Endodermal cell (in vitro differentiated cells): ENCODE measurements at regions not wholly inside any gene's neighbourhood (a gene's known extent, or its start where the extent isn't known, plus 50 kb on each side); places are given as distances from the start of the nearest gene placed in this dataset.

Experiments used
- DNase-seq: peaks from one replicate; pipeline ENCODE4 v3.0.0-alpha.2; 2017
- H3K27ac ChIP-seq: 2 replicates; pipeline ENCODE4 v1.5.1; 2013; ENCODE audit warnings: mild to moderate bottlenecking, low read depth, low read length, moderate library complexity
- H3K27me3 ChIP-seq: 2 replicates; pipeline ENCODE4 v1.6.1; 2013; ENCODE audit warnings: mild to moderate bottlenecking, low read length, moderate library complexity; ENCODE audit not compliant: insufficient read depth, control insufficient read depth, poor library complexity, severe bottlenecking
- H3K36me3 ChIP-seq: 2 replicates; pipeline ENCODE4 v1.7.0; 2013; ENCODE audit warnings: mild to moderate bottlenecking, low read length, moderate library complexity; ENCODE audit not compliant: control insufficient read depth, insufficient read depth
- H3K4me1 ChIP-seq: one replicate; pipeline ENCODE4 v1.7.0; 2013; ENCODE audit warnings: low read length; ENCODE audit not compliant: control insufficient read depth, insufficient read depth
- H3K4me3 ChIP-seq: 2 replicates; pipeline ENCODE4 v1.5.1; 2013; ENCODE audit warnings: mild to moderate bottlenecking, low read length, moderate library complexity
- H3K9ac ChIP-seq: 2 replicates; pipeline ENCODE4 v1.6.1; 2013; ENCODE audit warnings: mild to moderate bottlenecking, low read length, moderate library complexity; ENCODE audit not compliant: poor library complexity, severe bottlenecking; ENCODE audit errors: extremely low read depth
- H3K9me3 ChIP-seq: 2 replicates; pipeline ENCODE4 v1.6.1; 2013; ENCODE audit warnings: mild to moderate bottlenecking, low read length, moderate library complexity; ENCODE audit not compliant: control insufficient read depth
- H3K27ac Mint-ChIP-seq: 2 replicates; pipeline ENCODE4 v1.8.0; 2020; ENCODE audit warnings: mixed read lengths
- H3K27me3 Mint-ChIP-seq: 2 replicates; pipeline ENCODE4 v1.8.0; 2021; ENCODE audit warnings: mild to moderate bottlenecking, mixed read lengths; ENCODE audit not compliant: insufficient read depth
- H3K36me3 Mint-ChIP-seq: 2 replicates; pipeline ENCODE4 v1.8.0; 2020; ENCODE audit warnings: low read depth, mixed read lengths
- H3K4me1 Mint-ChIP-seq: 2 replicates; pipeline ENCODE4 v1.8.0; 2020; ENCODE audit warnings: mixed read lengths
- H3K4me3 Mint-ChIP-seq: 2 replicates; pipeline ENCODE4 v1.8.0; 2020; ENCODE audit warnings: mild to moderate bottlenecking, moderate library complexity, mixed read lengths
- H3K9me3 Mint-ChIP-seq: 2 replicates; pipeline ENCODE4 v1.8.0; 2020; ENCODE audit warnings: mild to moderate bottlenecking, mixed read lengths
- WGBS, 2 experiments: methylation state at CpG; one replicate each; pipeline versions ENCODE4 v1.1.5 to v1.1.7; 2013; ENCODE audit warnings: missing lambda C conversion rate in 2 of 2, mixed read lengths in 1 of 2; ENCODE audit not compliant: insufficient coverage in 1 of 2, insufficient read length in 1 of 2; 5-methylcytosine and 5-hydroxymethylcytosine counted together
- TF ChIP-seq, protein P1 (sequence below): fragments of 200-600 bp; sonication (generic); conservative IDR thresholded peaks from 2 replicates; pipeline ENCODE4 v1.5.0; 2021; ENCODE audit warnings: antibody characterized with exemption, mild to moderate bottlenecking

DNA sequence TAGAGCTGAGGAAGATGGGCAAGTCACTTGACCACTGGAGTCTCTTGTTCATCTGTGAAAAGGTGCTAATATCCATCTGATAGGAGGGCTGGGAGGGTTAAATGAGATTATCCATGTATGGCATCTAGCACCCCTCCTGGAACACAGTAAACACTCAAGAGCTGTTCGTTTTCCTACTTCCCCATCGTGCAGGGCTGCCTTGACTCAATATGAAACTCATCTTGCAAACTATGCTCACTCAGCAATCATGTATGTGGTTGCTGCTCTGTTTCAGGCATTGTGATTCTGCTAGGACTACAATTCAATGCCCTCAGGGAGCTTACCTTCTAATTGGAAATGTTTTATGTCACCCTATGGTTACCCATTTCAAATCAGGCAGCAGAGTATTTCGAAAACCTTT, 395.6 kb downstream of the BCAT1 start:
- 90 to 95% methylated on average over 2 to 3 of the region's 3 CpGs for WGBS, 2 experiments
- Mint-ChIP-seq H3K36me3 (no peaks in the 10 kb centered on the region), H3K4me1 (peaks cover 33% of the 10 kb centered on the region), H3K27me3 (no peaks in the 10 kb centered on the region), H3K4me3 (no peak overlapping the region), H3K27ac (no peak overlapping the region), H3K9me3 (no peaks in the 10 kb centered on the region)
- H3K9me3 ChIP-seq, result peaks cover 5% of the 10 kb centered on the region
- DNase-seq, result no peak
- H3K4me3 ChIP-seq, result no peak overlapping the region
- H3K4me1 ChIP-seq, result no peaks in the 10 kb centered on the region
- no peaks in the 10 kb centered on the region for H3K27me3 ChIP-seq
- H3K9ac ChIP-seq, result no peak overlapping the region
- no peaks in the 10 kb centered on the region for H3K36me3 ChIP-seq
- TF ChIP-seq, protein P1, sequence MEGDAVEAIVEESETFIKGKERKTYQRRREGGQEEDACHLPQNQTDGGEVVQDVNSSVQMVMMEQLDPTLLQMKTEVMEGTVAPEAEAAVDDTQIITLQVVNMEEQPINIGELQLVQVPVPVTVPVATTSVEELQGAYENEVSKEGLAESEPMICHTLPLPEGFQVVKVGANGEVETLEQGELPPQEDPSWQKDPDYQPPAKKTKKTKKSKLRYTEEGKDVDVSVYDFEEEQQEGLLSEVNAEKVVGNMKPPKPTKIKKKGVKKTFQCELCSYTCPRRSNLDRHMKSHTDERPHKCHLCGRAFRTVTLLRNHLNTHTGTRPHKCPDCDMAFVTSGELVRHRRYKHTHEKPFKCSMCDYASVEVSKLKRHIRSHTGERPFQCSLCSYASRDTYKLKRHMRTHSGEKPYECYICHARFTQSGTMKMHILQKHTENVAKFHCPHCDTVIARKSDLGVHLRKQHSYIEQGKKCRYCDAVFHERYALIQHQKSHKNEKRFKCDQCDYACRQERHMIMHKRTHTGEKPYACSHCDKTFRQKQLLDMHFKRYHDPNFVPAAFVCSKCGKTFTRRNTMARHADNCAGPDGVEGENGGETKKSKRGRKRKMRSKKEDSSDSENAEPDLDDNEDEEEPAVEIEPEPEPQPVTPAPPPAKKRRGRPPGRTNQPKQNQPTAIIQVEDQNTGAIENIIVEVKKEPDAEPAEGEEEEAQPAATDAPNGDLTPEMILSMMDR, result no peak
- H3K27ac ChIP-seq, result no peak overlapping the region

- Mint-ChIP-seq H3K36me3 (no peaks in the 10 kb centered on the region), H3K4me1 (peaks cover 28% of the 10 kb centered on the region), H3K27ac (no peak overlapping the region), H3K27me3 (no peaks in the 10 kb centered on the region), H3K4me3 (no peak overlapping the region), H3K9me3 (no peaks in the 10 kb centered on the region)
- Histone ChIP-seq H3K27me3 (no peaks in the 10 kb centered on the region), H3K4me3 (no peak overlapping the region), H3K4me1 (no peaks in the 10 kb centered on the region), H3K36me3 (no peaks in the 10 kb centered on the region), H3K27ac (no peak overlapping the region), H3K9me3 (no peaks in the 10 kb centered on the region), H3K9ac (no peak overlapping the region)
- TF ChIP-seq, protein P1, result no peak
- DNase-seq, result no peak
- 87 to 90% methylated on average over 8 to 10 of the region's 10 CpGs for WGBS, 2 experiments
These were observed 397.6 kb downstream of the BCAT1 start for GRCh38 chr12:24551163-24551786.

GRCh38 chr12:24550609-24551008, 398.3 kb downstream of the BCAT1 start:
- Histone ChIP-seq H3K27ac (no peak overlapping the region), H3K9ac (no peak overlapping the region), H3K9me3 (no peaks in the 10 kb centered on the region), H3K27me3 (no peaks in the 10 kb centered on the region), H3K4me3 (no peak overlapping the region), H3K4me1 (no peaks in the 10 kb centered on the region), H3K36me3 (no peaks in the 10 kb centered on the region)
- Mint-ChIP-seq H3K27me3 (no peaks in the 10 kb centered on the region), H3K4me3 (no peak overlapping the region), H3K4me1 (peaks cover 23% of the 10 kb centered on the region), H3K27ac (no peak overlapping the region), H3K36me3 (no peaks in the 10 kb centered on the region), H3K9me3 (no peaks in the 10 kb centered on the region)
- 83 to 94% methylated on average over 1 of the region's 1 CpG for WGBS, 2 experiments
- TF ChIP-seq, protein P1, result no peak
- no peak for DNase-seq
